HCT116 (cell line): ENCODE measurements at regions not wholly inside any gene's neighbourhood (a gene's known extent, or its start where the extent isn't known, plus 50 kb on each side); places are given as distances from the start of the nearest gene placed in this dataset.

Experiments used
- EZH2 ChIP-seq: fragments of 200-600 bp; sonication (generic); IDR thresholded peaks from 2 replicates; pipeline ENCODE4 v1.6.1; 2017; ENCODE audit warnings: antibody characterized with exemption, mixed run types
- EZH2phosphoT487 ChIP-seq: fragments of 200-600 bp; IDR thresholded peaks from 2 replicates; pipeline ENCODE4 v1.6.1; 2018; ENCODE audit warnings: antibody characterized with exemption, borderline replicate concordance
- JUND ChIP-seq: IDR thresholded peaks from 2 replicates; pipeline ENCODE4 v1.6.1; 2012
- POLR2A ChIP-seq: IDR thresholded peaks from 2 replicates; pipeline ENCODE4 v1.7.0; 2011; ENCODE audit warnings: borderline replicate concordance; ENCODE audit not compliant: insufficient read depth, insufficient read length; ENCODE audit errors: extremely low read depth
- SIN3A ChIP-seq: IDR thresholded peaks from 2 replicates; pipeline ENCODE4 v1.6.1; 2012; ENCODE audit warnings: low read depth
- ZNF274 ChIP-seq: fragments of 200-500 bp; sonication (Bioruptor generic); IDR thresholded peaks from 2 replicates; pipeline ENCODE4 v1.6.1; 2014; ENCODE audit warnings: mild to moderate bottlenecking, low read depth, low read length, inconsistent platforms
- TF ChIP-seq, protein P1 (sequence below), 3 experiments: fragments of 200-600 bp in 1 of 3; sonication (generic) in 1 of 3; IDR thresholded peaks in 2 of 3; conservative IDR thresholded peaks in 1 of 3; 2 replicates each; pipeline ENCODE4 v1.5.1; 2012 to 2017; ENCODE audit warnings: low read depth in 2 of 3, low read length in 2 of 3, antibody characterized with exemption in 1 of 3, borderline replicate concordance in 1 of 3, control low read depth in 1 of 3, mild to moderate bottlenecking in 1 of 3, mixed read lengths in 1 of 3, mixed run types in 1 of 3, moderate library complexity in 1 of 3; ENCODE audit not compliant: insufficient read depth in 1 of 3

DNA sequence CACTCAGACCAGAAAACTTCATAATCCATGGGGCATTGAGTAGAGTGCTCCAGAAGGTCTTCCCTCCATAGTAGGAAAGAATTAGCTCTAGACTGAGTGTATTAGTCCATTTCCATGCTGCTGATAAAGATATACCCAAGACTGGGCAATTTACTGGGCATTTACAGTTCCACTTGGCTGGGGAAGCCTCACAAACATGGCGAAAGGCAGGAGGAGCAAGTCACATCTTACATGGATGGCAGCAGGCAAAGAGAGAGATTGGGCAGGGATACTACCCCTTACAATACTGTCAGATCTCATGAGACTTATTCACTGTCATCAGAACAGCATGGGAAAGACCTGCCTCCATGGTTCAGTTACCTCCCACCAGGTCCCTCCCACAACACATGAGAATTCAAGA, 300.6 kb upstream of the TMEM132C start:
- TF ChIP-seq POLR2A (no peak), ZNF274 (no peak), EZH2phosphoT487 (no peak), SIN3A (no peak), JUND (no peak), EZH2 (no peak)
- TF ChIP-seq, protein P1, sequence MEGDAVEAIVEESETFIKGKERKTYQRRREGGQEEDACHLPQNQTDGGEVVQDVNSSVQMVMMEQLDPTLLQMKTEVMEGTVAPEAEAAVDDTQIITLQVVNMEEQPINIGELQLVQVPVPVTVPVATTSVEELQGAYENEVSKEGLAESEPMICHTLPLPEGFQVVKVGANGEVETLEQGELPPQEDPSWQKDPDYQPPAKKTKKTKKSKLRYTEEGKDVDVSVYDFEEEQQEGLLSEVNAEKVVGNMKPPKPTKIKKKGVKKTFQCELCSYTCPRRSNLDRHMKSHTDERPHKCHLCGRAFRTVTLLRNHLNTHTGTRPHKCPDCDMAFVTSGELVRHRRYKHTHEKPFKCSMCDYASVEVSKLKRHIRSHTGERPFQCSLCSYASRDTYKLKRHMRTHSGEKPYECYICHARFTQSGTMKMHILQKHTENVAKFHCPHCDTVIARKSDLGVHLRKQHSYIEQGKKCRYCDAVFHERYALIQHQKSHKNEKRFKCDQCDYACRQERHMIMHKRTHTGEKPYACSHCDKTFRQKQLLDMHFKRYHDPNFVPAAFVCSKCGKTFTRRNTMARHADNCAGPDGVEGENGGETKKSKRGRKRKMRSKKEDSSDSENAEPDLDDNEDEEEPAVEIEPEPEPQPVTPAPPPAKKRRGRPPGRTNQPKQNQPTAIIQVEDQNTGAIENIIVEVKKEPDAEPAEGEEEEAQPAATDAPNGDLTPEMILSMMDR (IDR thresholded peaks at IDR 0.05 in 2 of 3, conservative IDR thresholded peaks at IDR 0.05 in 1 of 3; ENCODE audit: borderline replicate concordance in 1 of 3, insufficient read depth in 1 of 3, low read depth in 2 of 3, low read length in 2 of 3), result no peak
